ENCODE measurements at regions not wholly inside any gene's neighbourhood (a gene's known extent, or its start where the extent isn't known, plus 50 kb on each side); places are given as distances from the start of the nearest gene placed in this dataset.

- H3T11ph ChIP-seq (ENCODE audit: low read length) = no peak overlapping the region
- no peaks in the 10 kb centered on the region for H3K9me3 ChIP-seq (ENCODE audit: control insufficient read depth, low read depth, low read length)
- H3K56ac ChIP-seq (ENCODE audit: insufficient read length, low read depth, low read length) = no peak overlapping the region
- no CpG with 5 or more reads among the region's 11 CpGs for WGBS (ENCODE audit: extremely low coverage, insufficient read length, low lambda C conversion rate)
- no peak for TF ChIP-seq CTCF (conservative IDR thresholded peaks at IDR 0.05)
- no peak overlapping the region for H2BK20ac ChIP-seq (ENCODE audit: low read depth, low read length, poor library complexity, severe bottlenecking)
- H3K27me3 ChIP-seq (ENCODE audit: insufficient read depth, low read length) = no peaks in the 10 kb centered on the region
- no peak overlapping the region for H4K8ac ChIP-seq (replicated peaks; ENCODE audit: insufficient read length, low read depth, low read length)
- no peaks in the 10 kb centered on the region for H3K23me2 ChIP-seq (ENCODE audit: insufficient read length, low read depth, low read length, poor library complexity, severe bottlenecking)
- no peak overlapping the region for H2BK5ac ChIP-seq (ENCODE audit: insufficient read length, low read length)
- no peak overlapping the region for H2AFZ ChIP-seq (ENCODE audit: low read length)
- no peak overlapping the region for H2BK120ac ChIP-seq (ENCODE audit: low read depth, low read length, poor library complexity, severe bottlenecking)
- no peak overlapping the region for H4K91ac ChIP-seq (ENCODE audit: insufficient read length, low read depth, low read length)
- H3K9me3 Mint-ChIP-seq = no peaks in the 10 kb centered on the region; a peak in 1 of 5 replicates
- H3K18ac ChIP-seq (ENCODE audit: insufficient read length, low read depth, low read length) = no peak overlapping the region
- DNase-seq = no peak
- H3K4ac ChIP-seq (ENCODE audit: low read depth, low read length) = no peak overlapping the region
- no peak overlapping the region for H3K9ac ChIP-seq (ENCODE audit: extremely low read depth, insufficient read length, low read length)
- no peak overlapping the region for H2BK15ac ChIP-seq (ENCODE audit: low read depth, low read length)
- H4K20me1 ChIP-seq (ENCODE audit: control insufficient read depth, insufficient read depth, insufficient read length) = no peaks in the 10 kb centered on the region
- H3K4me2 ChIP-seq (ENCODE audit: insufficient read depth, insufficient read length, low read length) = no peak overlapping the region
- H3K27ac Mint-ChIP-seq = no peak overlapping the region
- no peak overlapping the region for H2AK5ac ChIP-seq (ENCODE audit: insufficient read length, low read length)
- H3K79me2 ChIP-seq (ENCODE audit: insufficient read depth, low read length) = no peaks in the 10 kb centered on the region
- H2BK12ac ChIP-seq (ENCODE audit: insufficient read length, low read depth, low read length) = no peak overlapping the region
- H4K5ac ChIP-seq (ENCODE audit: insufficient read length, low read depth, low read length) = no peak overlapping the region
- H3K4me1 Mint-ChIP-seq = peaks cover 0 to 3% of the 10 kb centered on the region in 2 experiments; a peak in 1 of 4 replicates
- no peaks in the 10 kb centered on the region; the same call in 1 of the 2 replicates for H3K4me1 ChIP-seq (ENCODE audit: insufficient read depth, low read length)
- no peak overlapping the region for H3K27ac ChIP-seq (ENCODE audit: insufficient read length, low read depth, low read length)
- H3K79me1 ChIP-seq (ENCODE audit: insufficient read depth, low read depth, low read length, poor library complexity, severe bottlenecking) = no peaks in the 10 kb centered on the region
- no peaks in the 10 kb centered on the region; the same call in 1 of the 2 replicates for H3K27me3 Mint-ChIP-seq (ENCODE audit: low read depth)
- no peak overlapping the region for H3K23ac ChIP-seq (ENCODE audit: insufficient read length, low read depth, low read length)
- no peak overlapping the region for H3K14ac ChIP-seq (ENCODE audit: insufficient read depth, low read length)
- no peak overlapping the region for H3K4me3 Mint-ChIP-seq
- H3K36me3 Mint-ChIP-seq (ENCODE audit: insufficient read depth in 1 of 3, low read depth in 3 of 3) = peaks cover 0 to 3% (median 0%) of the 10 kb centered on the region in 3 experiments; a peak in 2 of 7 replicates
Observed at GRCh38 chr6:166851426-166851825, 104.9 kb downstream of the RNASET2 start.

Data from H9 (cell line).